NCI-H2196 (cell line): ENCODE measurements at regions not wholly inside any gene's neighbourhood (a gene's known extent, or its start where the extent isn't known, plus 50 kb on each side); places are given as distances from the start of the nearest gene placed in this dataset.

Experiments used
- DNase-seq: peaks from one replicate; lab custom pipeline; 2025; ENCODE audit not compliant: unreplicated experiment; lab: John Stamatoyannopoulos, UW

DNA sequence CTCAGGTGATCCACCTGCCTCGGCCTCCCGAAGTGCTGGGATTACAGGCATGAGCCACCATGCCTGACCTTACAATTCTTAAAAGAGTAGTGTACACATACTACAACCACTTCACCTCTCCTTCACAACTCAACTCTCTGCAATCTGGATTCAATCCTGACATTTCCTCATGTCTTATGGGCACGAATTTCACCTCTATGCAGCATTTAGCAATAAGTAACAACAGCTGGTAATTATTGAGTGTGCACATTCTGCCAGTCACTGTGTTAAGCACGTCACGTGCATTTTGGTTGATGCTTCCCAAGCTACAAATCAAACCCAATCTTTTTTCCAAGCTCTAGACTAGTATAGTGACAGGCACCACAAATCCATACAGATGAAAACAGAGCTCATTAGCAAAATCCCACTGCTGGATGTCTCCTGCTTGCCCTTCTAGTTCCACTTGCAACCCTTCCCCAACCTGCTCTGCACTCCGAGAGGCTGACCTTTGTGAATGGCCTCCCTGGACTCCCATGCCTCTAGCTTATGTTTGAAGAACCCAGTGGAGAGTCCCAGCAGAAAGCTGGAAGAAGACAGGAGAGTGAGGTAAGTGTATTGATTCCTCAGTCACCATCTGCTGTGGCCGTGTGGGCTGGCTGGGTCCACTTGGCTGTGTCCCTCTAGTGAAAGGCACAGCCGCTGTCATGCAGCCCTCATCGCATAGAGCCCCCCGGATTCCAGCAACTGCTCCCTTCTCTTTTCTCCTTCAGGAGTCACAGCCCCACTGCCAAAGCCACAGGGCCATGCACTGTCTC is 176.5 kb downstream of the MEX3B start:
- DNase-seq: no peak

- DNase-seq: no peak
These were observed 179.8 kb downstream of the MEX3B start for GRCh38 chr15:81865850-81866537.

DNA sequence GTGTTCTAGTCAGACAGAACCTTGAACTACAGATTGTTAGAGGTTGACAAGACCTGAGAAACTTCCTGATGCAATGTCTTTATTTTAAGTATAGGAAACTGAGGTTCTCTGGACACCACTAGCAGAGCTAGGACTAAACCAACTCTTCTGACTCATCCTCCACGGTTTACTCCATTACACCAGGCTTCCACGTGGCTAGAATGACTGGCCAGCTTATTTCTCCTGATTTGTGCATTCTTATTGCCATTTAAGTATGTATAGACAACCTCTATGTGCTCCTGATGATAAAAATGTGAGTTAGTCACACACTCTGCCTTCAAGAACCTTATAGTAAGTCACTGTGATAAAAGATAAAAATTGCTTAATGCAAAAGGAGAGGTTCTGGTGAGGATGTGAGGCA is 182.7 kb downstream of the MEX3B start:
- DNase-seq: no peak

- DNase-seq: peak; percentile 52
These were observed 185.9 kb downstream of the MEX3B start for GRCh38 chr15:81859737-81860516.

DNA sequence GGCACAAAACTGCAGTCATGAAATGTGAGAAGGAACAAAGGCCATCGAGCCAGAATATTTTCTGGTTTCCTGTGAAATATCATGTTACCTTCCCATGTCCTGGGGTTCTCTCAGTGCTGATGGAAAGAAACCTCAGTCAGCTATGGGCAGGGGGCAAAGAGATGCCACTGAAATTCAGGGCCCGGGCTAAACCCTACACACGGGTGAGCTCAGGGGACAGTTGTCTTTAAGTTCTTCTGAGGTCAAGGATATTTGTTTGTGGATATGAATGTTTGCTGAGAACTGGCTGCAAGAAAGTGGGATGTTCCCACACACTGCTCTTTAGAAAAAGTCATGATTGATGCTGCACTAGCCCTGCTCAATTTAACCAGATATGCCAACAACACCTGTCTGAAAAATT is 187.2 kb downstream of the MEX3B start:
- no peak for DNase-seq

GRCh38 chr15:81858136-81858535 is 187.7 kb downstream of the MEX3B start:
- DNase-seq: no peak

DNA sequence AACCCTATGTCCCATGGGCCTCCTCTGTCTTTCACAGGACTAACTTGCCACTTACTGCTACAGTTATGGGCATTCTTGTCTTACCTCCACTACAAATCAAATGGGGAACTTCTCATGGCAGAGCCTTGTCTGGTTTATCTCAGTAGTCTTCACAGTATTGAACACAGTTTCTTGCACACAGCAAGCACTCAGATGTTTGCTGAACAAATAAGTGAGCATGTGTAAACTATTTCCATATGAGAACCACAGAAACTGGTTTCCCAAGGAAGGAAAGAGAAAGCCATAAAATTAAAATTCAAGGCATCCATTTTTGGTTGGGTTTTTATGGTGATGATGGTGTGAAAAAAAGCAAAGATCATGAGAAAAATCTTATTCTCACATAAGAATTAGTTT is 189.2 kb downstream of the MEX3B start:
- DNase-seq: no peak

GRCh38 chr15:81856001-81856633 is 189.7 kb downstream of the MEX3B start:
- DNase-seq: no peak

DNA sequence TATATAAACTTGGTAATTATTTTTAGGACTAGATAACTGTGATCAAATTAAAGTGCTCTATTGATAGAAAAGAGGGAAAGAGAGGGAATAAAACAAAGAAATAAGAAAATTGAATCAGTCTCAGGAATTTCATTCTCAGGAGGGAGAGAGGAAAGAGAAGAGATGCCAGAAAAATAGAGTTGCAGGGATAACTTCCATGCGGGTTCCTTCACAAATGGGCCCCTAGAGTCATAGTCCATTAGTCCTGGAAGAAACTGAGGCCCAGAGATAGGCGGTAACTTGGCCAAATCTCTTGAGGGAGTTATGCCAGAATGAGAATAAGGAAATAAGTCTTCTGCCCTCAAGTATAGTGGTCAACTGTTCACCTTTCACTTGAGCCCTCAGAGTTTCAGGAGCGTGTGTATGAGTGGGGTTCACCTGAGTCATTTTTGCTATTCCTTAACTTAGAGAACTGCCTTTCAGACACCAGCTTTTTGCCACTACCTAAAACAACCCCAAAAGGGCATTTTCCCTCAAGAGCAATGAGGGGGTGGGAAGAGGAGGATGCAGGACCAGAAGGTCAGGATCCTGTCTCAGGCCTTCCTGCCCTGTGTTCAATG is 192.6 kb downstream of the MEX3B start:
- no peak for DNase-seq

- DNase-seq: no peak
These were observed 193.2 kb downstream of the MEX3B start for GRCh38 chr15:81852411-81853149.

GRCh38 chr15:81851757-81852156 is 194.1 kb downstream of the MEX3B start:
- DNase-seq: no peak

DNA sequence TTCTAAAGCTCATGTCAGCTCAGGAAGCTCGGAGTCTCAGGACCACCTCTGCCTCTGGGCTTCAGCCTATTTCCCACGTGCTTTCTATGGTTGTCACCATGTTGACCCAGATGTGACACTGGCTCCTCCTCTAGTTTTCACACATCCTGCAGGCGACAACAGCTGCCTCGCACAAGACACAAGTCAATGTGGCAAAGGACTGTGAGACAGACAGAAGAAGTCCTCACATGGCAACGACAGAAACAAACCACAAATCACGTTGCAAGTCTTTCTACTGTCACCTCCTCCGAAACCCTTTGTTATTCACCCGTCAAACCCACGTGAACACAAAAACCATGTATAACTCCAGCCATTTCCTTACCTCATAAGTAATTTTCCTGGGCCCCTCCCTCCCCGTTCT is 194.5 kb downstream of the MEX3B start:
- no peak for DNase-seq

DNA sequence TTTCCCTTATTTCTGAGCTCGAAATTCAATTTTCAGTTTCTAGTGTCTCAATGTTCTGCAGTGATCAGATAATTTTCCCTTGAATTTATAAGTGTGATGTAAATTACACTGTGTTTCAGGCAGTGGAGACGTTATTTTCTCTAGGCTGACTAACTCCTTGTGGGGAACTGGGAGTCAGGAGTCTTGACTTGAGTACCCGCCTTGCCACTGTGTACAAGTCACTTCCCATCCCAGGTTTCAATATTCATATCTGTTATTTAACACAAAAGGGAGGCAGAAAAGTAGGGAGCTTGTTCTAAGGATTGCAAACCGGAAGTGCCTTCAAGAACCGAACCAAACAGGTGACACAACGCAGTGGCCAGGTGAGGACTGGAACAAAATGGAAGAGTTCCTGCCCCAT is 196.5 kb downstream of the MEX3B start:
- DNase-seq: no peak

DNA sequence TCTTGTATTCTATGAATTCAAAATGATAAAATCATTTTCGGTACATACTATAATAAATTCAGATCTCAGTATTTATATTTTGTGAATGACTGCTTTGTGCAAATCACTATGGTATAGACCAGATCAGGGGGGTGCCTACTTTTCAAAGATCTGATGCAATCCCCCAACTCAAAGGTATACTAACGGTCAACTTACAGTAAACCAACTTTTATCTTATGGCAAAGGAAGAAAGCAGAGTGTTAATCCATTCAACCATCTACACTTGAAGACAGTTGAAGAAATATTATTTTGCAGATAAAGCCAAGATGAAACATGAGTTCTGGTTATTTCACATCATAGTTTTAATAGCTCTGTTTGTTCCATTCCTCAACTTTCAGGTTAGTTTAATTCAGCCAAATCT is 197.1 kb downstream of the MEX3B start:
- no peak for DNase-seq

- no peak for DNase-seq
These were observed 201.9 kb downstream of the MEX3B start for GRCh38 chr15:81843757-81844407.

- no peak for DNase-seq
These were observed 202.6 kb downstream of the MEX3B start for GRCh38 chr15:81843226-81843625.

GRCh38 chr15:81839387-81839786 is 206.4 kb downstream of the MEX3B start:
- no peak for DNase-seq

- no peak for DNase-seq
These were observed 210.1 kb downstream of the MEX3B start for GRCh38 chr15:81835731-81836130.

GRCh38 chr15:81830520-81830919 is 215.3 kb downstream of the MEX3B start:
- DNase-seq: no peak

DNA sequence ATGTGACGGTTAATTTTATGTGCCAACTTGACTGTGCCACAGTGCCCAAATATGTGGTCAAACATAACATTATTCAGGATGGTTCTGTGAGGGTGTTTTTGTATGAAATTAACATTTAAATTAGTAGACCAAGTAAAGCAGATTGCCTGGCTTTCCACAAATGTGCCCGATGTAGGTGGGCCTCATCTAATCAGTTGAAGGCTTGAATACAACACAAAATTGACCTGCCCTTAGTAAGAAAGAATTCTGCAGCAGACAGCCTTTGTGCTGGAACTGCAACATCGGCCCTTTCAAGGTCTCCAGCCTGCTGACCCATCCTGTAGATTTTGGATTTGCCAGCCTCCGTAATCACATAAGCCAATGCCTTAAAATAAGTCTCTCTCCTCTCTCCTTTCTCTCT is 215.9 kb downstream of the MEX3B start:
- DNase-seq: no peak
